Uterus (tissue), 3 donors: ENCODE measurements at regions not wholly inside any gene's neighbourhood (a gene's known extent, or its start where the extent isn't known, plus 50 kb on each side); places are given as distances from the start of the nearest gene placed in this dataset.

ENCODE experiments used
- DNase-seq, 2 donors: peaks; one replicate each; pipeline ENCODE4 v3.0.0-alpha.2; 2019 to 2020
- H3K27ac ChIP-seq, 2 donors: fragments of 200-600 bp; sonication (generic); 1 replicate in 1 of 2; 2 replicates in 1 of 2; pipeline ENCODE4 v1.5.1; 2016 to 2018
- H3K27me3 ChIP-seq, 2 donors: fragments of 200-600 bp; sonication (generic); one replicate each; pipeline ENCODE4 v1.5.1; 2018 to 2019; ENCODE audit warnings: control low read depth in 1 of 2
- H3K36me3 ChIP-seq, 2 donors: fragments of 200-600 bp; sonication (generic); one replicate each; pipeline ENCODE4 v1.5.1; 2019; ENCODE audit warnings: control low read depth in 1 of 2
- H3K4me1 ChIP-seq, 2 donors: fragments of 200-600 bp; sonication (generic); one replicate each; pipeline ENCODE4 v1.5.1; 2018 to 2019; ENCODE audit warnings: control low read depth in 1 of 2
- H3K4me3 ChIP-seq, 2 donors: fragments of 200-600 bp; sonication (generic); 1 replicate in 1 of 2; 2 replicates in 1 of 2; pipeline ENCODE4 v1.5.1; 2018 to 2019; ENCODE audit warnings: mild to moderate bottlenecking in 1 of 2
- H3K9me3 ChIP-seq, 2 donors: fragments of 200-600 bp; sonication (generic); one replicate each; pipeline ENCODE4 v1.5.1; 2019; ENCODE audit warnings: control low read depth in 1 of 2
- POLR2A ChIP-seq, 2 donors: fragments of 450-650 bp; IDR thresholded peaks; one replicate each; pipeline ENCODE4 v1.6.1; 2016; ENCODE audit warnings: antibody characterized with exemption in 2 of 2, mild to moderate bottlenecking in 1 of 2, moderate library complexity in 1 of 2
- intact Hi-C: fragments of 100-400 bp; cut with DNase I; formaldehyde crosslinking; loops from one replicate; pipeline ENCODE4 v1.15.1; 2023; ENCODE audit warnings: low total_unique reads
- TF ChIP-seq, protein P1 (sequence below), 4 experiments: fragments of 200-600 bp in 2 of 4; fragments of 450-650 bp in 2 of 4; sonication (generic) in 2 of 4; IDR thresholded peaks; one replicate each; pipeline ENCODE4 v1.5.1; 2016 to 2019; ENCODE audit warnings: antibody characterized with exemption in 4 of 4, mild to moderate bottlenecking in 2 of 4, moderate library complexity in 1 of 4
- donor health status: DM: yes; HTN: yes; CAD: no.

DNA sequence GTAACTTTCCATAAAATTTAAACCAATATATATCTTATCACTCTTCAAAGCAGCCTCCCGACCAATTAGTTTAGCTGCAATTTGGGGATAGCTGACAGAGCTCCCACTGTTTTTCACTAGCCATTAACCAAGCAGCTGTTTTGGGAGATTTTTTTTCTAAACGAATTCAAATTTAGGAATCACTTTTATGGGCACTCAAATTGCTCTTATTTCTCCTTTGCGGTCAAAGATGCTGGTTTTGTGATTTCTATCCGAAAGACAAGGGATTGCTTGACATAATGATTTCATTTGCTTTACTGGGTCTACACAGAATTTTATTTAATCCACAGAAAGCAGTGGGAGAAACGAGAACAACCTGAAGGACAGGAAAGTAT lies 505.7 kb upstream of the IL12A start:
- DNase-seq: no peak
- no peaks in the 10 kb centered on the region for H3K4me1 ChIP-seq
- no peaks in the 10 kb centered on the region for H3K9me3 ChIP-seq
- H3K27me3 ChIP-seq: no peaks in the 10 kb centered on the region
- no peaks in the 10 kb centered on the region for H3K36me3 ChIP-seq
- TF ChIP-seq, protein P1, sequence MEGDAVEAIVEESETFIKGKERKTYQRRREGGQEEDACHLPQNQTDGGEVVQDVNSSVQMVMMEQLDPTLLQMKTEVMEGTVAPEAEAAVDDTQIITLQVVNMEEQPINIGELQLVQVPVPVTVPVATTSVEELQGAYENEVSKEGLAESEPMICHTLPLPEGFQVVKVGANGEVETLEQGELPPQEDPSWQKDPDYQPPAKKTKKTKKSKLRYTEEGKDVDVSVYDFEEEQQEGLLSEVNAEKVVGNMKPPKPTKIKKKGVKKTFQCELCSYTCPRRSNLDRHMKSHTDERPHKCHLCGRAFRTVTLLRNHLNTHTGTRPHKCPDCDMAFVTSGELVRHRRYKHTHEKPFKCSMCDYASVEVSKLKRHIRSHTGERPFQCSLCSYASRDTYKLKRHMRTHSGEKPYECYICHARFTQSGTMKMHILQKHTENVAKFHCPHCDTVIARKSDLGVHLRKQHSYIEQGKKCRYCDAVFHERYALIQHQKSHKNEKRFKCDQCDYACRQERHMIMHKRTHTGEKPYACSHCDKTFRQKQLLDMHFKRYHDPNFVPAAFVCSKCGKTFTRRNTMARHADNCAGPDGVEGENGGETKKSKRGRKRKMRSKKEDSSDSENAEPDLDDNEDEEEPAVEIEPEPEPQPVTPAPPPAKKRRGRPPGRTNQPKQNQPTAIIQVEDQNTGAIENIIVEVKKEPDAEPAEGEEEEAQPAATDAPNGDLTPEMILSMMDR (IDR thresholded peaks at IDR 0.05): no peak
- TF ChIP-seq POLR2A (IDR thresholded peaks at IDR 0.05): no peak
- H3K4me3 ChIP-seq: no peak overlapping the region
- intact Hi-C loops: no loop called here
- H3K27ac ChIP-seq: no peak overlapping the region

DNA sequence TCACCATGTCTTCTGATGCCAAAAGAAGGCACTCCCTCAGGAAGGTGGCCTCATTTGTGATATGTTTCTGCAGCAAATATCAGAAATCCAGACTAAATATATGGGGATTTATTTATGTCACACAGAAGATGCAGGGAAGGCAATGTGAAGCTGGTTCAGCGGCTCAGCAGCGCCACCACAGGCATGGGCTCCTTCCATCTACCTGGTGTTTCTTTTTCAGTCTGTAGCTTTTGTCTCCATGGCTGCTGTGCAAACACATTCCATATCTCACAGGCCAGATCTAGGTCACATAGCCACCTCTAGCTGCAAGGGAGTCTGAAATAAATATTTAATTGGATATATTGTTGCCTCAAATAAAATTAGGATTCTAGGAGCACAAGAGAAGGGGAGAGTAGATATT lies 502.1 kb upstream of the IL12A start:
- H3K4me1 ChIP-seq: no peaks in the 10 kb centered on the region
- no peaks in the 10 kb centered on the region for H3K27me3 ChIP-seq
- no peaks in the 10 kb centered on the region for H3K36me3 ChIP-seq
- no peak overlapping the region for H3K4me3 ChIP-seq
- no peak overlapping the region for H3K27ac ChIP-seq
- TF ChIP-seq, protein P1 (IDR thresholded peaks at IDR 0.05): no peak
- TF ChIP-seq POLR2A (IDR thresholded peaks at IDR 0.05): no peak
- DNase-seq: no peak
- intact Hi-C loops: no loop called here
- no peaks in the 10 kb centered on the region for H3K9me3 ChIP-seq

GRCh38 chr3:159487304-159487703 lies 501.3 kb upstream of the IL12A start:
- intact Hi-C loops: no loop called here
- no peaks in the 10 kb centered on the region for H3K9me3 ChIP-seq
- no peaks in the 10 kb centered on the region for H3K36me3 ChIP-seq
- H3K4me3 ChIP-seq: no peak overlapping the region
- TF ChIP-seq, protein P1 (IDR thresholded peaks at IDR 0.05): no peak
- TF ChIP-seq POLR2A (IDR thresholded peaks at IDR 0.05): no peak
- H3K27me3 ChIP-seq: no peaks in the 10 kb centered on the region
- H3K27ac ChIP-seq: no peak overlapping the region
- H3K4me1 ChIP-seq: no peaks in the 10 kb centered on the region
- DNase-seq: no peak

GRCh38 chr3:159488602-159489001 lies 500.0 kb upstream of the IL12A start:
- Histone ChIP-seq H3K4me3 (no peak overlapping the region), H3K9me3 (no peaks in the 10 kb centered on the region), H3K36me3 (no peaks in the 10 kb centered on the region), H3K27ac (no peak overlapping the region), H3K4me1 (no peaks in the 10 kb centered on the region), H3K27me3 (no peaks in the 10 kb centered on the region)
- no peak for DNase-seq
- no peak for TF ChIP-seq POLR2A (IDR thresholded peaks at IDR 0.05)
- TF ChIP-seq, protein P1 (IDR thresholded peaks at IDR 0.05): no peak
- intact Hi-C loops: no loop called here

GRCh38 chr3:159497361-159497760 lies 491.3 kb upstream of the IL12A start:
- Histone ChIP-seq H3K27me3 (no peaks in the 10 kb centered on the region), H3K36me3 (no peaks in the 10 kb centered on the region), H3K4me3 (no peak overlapping the region), H3K27ac (no peak overlapping the region), H3K9me3 (no peaks in the 10 kb centered on the region), H3K4me1 (no peaks in the 10 kb centered on the region)
- intact Hi-C loops: no loop called here
- DNase-seq: no peak
- TF ChIP-seq, protein P1 (IDR thresholded peaks at IDR 0.05): no peak
- TF ChIP-seq POLR2A (IDR thresholded peaks at IDR 0.05): no peak
